ENCODE measurements at regions not wholly inside any gene's neighbourhood (a gene's known extent, or its start where the extent isn't known, plus 50 kb on each side); places are given as distances from the start of the nearest gene placed in this dataset.

- Histone ChIP-seq H3K9me3 (ENCODE audit: control insufficient read depth, insufficient read depth, low read length) (peaks cover 9% of the 10 kb centered on the region), H2BK5ac (ENCODE audit: low read depth, low read length, poor library complexity, severe bottlenecking) (no peak overlapping the region), H4K91ac (ENCODE audit: insufficient read depth, low read depth, low read length) (no peak overlapping the region), H3K56ac (ENCODE audit: extremely low read depth, insufficient read depth, low read length) (no peak overlapping the region), H2AK9ac (replicated peaks; ENCODE audit: low read depth, low read length, poor library complexity) (no peak overlapping the region), H4K8ac (ENCODE audit: low read depth in 2 of 2, low read length in 2 of 2) (no peak overlapping the region), H3K27ac (ENCODE audit: insufficient read depth, low read length) (no peak overlapping the region), H3K23ac (ENCODE audit: low read depth, low read length) (no peak overlapping the region), H4K5ac (ENCODE audit: low read depth, low read length) (no peak overlapping the region), H2AFZ (replicated peaks; ENCODE audit: low read length, poor library complexity) (no peak overlapping the region), H3K14ac (replicated peaks; ENCODE audit: low read depth, low read length) (no peak overlapping the region), H2BK15ac (ENCODE audit: low read depth, low read length) (no peak overlapping the region), H3K27me3 (ENCODE audit: control insufficient read depth, insufficient read depth, low read length) (no peaks in the 10 kb centered on the region), H2BK20ac (ENCODE audit: low read depth, low read length) (no peak overlapping the region), H3K9me1 (ENCODE audit: insufficient read depth, low read length) (no peaks in the 10 kb centered on the region), H3K36me3 (ENCODE audit: control insufficient read depth, insufficient read depth, low read length) (no peaks in the 10 kb centered on the region), H3K4me1 (ENCODE audit: control insufficient read depth, insufficient read depth, low read length) (no peaks in the 10 kb centered on the region), H3K18ac (ENCODE audit: low read depth, low read length) (no peak overlapping the region), H3K4me2 (ENCODE audit: low read depth, low read length) (no peak overlapping the region), H4K20me1 (ENCODE audit: insufficient read depth, low read length) (no peaks in the 10 kb centered on the region), H3K4ac (ENCODE audit: low read depth, low read length) (no peak overlapping the region), H3K4me3 (ENCODE audit: insufficient read depth, low read depth, low read length) (no peak overlapping the region), H3K79me1 (ENCODE audit: low read depth in 1 of 2, low read length in 2 of 2) (no peaks in the 10 kb centered on the region), H3K9ac (ENCODE audit: low read depth, low read length) (no peak overlapping the region), H2AK5ac (ENCODE audit: low read depth, low read length) (no peak overlapping the region), H2BK120ac (ENCODE audit: low read depth, low read length) (no peak overlapping the region)
- DNase-seq = no peak
- no CpG with 5 or more reads among the region's 3 CpGs for WGBS, 2 experiments (ENCODE audit: extremely low coverage in 2 of 2, insufficient read length in 1 of 2)
- no peak for TF ChIP-seq POLR2A (IDR thresholded peaks at IDR 0.05; ENCODE audit: low read depth, low read length)
- no peak for TF ChIP-seq CEBPB (IDR thresholded peaks at IDR 0.05; ENCODE audit: low read depth, low read length)
- in situ Hi-C loops (cut with MboI; ENCODE audit: low sequenced_read_pairs) (no loop called here), dilution Hi-C loops (cut with HindIII; ENCODE audit: low sequenced_read_pairs, unreplicated experiment) (no loop called here), intact Hi-C loops (cut with micrococcal nuclease) (no loop called here)
- POLR2A ChIA-PET (ENCODE audit: unreplicated experiment) = no interaction called here
- CTCF ChIA-PET = no interaction called here
- no TSS peak for BruUV-seq (replicated peaks)
- no peak for ATAC-seq (ENCODE audit: low read depth)
Measured at GRCh38 chr10:8527773-8528172, 473.3 kb downstream of the GATA3 start.

All from IMR-90 (cell line).